Keratinocyte (primary cell): ENCODE measurements at regions not wholly inside any gene's neighbourhood (a gene's known extent, or its start where the extent isn't known, plus 50 kb on each side); places are given as distances from the start of the nearest gene placed in this dataset.

Source experiments
- EZH2 ChIP-seq: IDR thresholded peaks from one replicate; pipeline ENCODE4 v1.6.1; 2012; ENCODE audit warnings: inconsistent platforms, mild to moderate bottlenecking, low read length, moderate library complexity
- TF ChIP-seq, protein P1 (sequence below), 3 experiments: IDR thresholded peaks in 1 of 3; conservative IDR thresholded peaks in 1 of 3; optimal IDR thresholded peaks in 1 of 3; 2 replicates in 2 of 3; 3 replicates in 1 of 3; pipeline versions ENCODE3 to v1.5.1; 2011; ENCODE audit warnings: low read length in 3 of 3, mild to moderate bottlenecking in 3 of 3, moderate library complexity in 2 of 3, control low read depth in 1 of 3, inconsistent platforms in 1 of 3; ENCODE audit not compliant: insufficient read depth in 2 of 3; ENCODE audit errors: extremely low read depth in 1 of 3

GRCh38 chr2:34305587-34305986, 706.5 kb upstream of the FAM98A start:
- TF ChIP-seq, protein P1, sequence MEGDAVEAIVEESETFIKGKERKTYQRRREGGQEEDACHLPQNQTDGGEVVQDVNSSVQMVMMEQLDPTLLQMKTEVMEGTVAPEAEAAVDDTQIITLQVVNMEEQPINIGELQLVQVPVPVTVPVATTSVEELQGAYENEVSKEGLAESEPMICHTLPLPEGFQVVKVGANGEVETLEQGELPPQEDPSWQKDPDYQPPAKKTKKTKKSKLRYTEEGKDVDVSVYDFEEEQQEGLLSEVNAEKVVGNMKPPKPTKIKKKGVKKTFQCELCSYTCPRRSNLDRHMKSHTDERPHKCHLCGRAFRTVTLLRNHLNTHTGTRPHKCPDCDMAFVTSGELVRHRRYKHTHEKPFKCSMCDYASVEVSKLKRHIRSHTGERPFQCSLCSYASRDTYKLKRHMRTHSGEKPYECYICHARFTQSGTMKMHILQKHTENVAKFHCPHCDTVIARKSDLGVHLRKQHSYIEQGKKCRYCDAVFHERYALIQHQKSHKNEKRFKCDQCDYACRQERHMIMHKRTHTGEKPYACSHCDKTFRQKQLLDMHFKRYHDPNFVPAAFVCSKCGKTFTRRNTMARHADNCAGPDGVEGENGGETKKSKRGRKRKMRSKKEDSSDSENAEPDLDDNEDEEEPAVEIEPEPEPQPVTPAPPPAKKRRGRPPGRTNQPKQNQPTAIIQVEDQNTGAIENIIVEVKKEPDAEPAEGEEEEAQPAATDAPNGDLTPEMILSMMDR (optimal IDR thresholded peaks at IDR 0.05 in 1 of 3, IDR thresholded peaks at IDR 0.05 in 1 of 3, conservative IDR thresholded peaks at IDR 0.05 in 1 of 3; ENCODE audit: extremely low read depth in 1 of 3, insufficient read depth in 2 of 3, low read length in 3 of 3), result no peak
- no peak for TF ChIP-seq EZH2
